DMS114 treated with DMSO at 0.1 percent for 48 hours (cell line): ENCODE measurements at regions not wholly inside any gene's neighbourhood (a gene's known extent, or its start where the extent isn't known, plus 50 kb on each side); places are given as distances from the start of the nearest gene placed in this dataset.

Experiments
- DNase-seq: peaks from one replicate; lab custom pipeline; 2025; ENCODE audit not compliant: unreplicated experiment; lab: John Stamatoyannopoulos, UW

DNA sequence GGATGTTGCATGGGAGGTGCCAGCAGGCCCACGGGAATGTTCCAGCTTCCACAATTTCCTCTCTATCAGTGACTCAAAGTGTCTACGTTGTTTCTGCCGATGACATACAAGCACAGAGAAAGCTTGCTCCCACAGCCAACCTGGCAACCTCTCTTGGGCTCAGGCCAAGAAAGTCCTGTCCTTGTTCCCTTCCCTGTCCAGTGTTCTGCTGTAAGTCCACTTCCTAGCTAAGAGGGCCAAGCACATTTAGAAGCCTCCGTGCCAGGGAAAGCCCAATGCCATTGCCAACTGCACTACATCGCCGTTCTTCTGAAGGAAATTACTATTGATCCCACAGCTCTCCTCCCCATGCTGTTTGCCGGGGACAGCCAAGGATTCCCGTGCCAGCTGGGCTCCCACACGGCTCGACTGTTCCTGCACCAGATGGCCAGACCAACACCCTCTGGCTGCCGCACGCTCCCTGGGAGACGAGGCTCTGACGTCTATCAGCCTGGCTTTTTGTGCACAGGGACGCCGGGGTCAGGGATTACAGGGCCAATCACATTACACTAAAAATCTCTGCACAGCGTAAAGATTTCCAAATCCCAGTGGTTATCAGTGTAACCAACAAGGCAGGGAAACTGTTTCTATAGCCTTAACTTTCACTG, 284.0 kb downstream of the BCOR start:
- no peak for DNase-seq

DNA sequence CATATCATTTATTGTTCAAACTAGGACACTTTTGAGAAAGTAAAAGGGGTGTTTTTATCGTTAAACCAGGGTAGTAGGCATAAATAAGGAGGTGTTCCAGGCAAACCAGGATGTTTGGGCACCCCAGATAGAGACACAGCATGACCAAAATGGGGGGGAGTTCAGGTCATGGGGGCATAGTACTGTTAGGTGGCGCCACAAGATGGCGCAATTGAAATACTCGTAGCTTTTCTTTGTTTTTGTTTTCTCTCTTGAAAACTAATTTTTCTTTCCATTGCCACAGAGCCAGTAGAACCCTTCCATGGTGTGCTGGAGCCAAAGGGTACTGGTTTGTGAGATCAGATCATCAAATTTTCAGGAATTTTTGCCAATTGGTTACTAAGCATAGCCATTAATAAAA, 283.4 kb downstream of the BCOR start:
- DNase-seq = no peak

GRCh38 chrX:39815631-39816030, 282.1 kb downstream of the BCOR start:
- DNase-seq = no peak

GRCh38 chrX:39816871-39817731, 280.7 kb downstream of the BCOR start:
- DNase-seq = no peak

DNA sequence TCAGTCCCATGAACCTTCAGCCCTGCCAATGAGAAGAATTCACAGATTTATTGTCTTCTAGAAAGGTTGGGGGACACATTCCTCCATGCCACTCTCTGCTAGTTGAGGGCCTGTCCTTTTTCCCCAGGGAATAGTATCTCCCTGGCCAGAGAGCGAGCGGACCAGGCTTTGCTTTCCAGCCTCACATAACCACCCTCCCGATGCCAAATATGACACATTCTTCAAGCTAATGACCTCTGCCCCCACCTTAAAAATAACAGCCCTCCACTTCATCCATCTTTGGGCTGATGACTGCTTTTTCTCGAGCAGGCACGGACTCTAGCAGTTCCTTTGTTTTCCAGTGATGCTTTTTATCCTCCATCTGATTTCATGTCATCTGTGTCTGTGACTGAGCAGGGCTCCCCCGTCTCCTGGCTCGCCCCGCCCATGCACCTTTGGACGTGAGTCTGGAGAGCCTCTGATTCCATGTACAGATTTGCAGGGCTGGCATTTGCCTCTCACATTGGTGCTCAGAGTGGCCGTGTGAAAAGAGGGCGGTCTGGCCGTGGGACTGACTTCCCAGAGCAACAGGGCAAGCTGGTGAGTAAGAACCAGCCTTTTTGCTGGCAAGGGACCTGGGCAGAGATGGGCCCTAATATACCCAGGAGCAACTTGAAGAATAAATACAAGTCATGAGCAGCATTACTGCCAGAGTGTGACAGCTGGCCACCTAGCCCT, 279.8 kb downstream of the BCOR start:
- DNase-seq = no peak

GRCh38 chrX:39818750-39819149, 279.0 kb downstream of the BCOR start:
- DNase-seq = no peak

DNA sequence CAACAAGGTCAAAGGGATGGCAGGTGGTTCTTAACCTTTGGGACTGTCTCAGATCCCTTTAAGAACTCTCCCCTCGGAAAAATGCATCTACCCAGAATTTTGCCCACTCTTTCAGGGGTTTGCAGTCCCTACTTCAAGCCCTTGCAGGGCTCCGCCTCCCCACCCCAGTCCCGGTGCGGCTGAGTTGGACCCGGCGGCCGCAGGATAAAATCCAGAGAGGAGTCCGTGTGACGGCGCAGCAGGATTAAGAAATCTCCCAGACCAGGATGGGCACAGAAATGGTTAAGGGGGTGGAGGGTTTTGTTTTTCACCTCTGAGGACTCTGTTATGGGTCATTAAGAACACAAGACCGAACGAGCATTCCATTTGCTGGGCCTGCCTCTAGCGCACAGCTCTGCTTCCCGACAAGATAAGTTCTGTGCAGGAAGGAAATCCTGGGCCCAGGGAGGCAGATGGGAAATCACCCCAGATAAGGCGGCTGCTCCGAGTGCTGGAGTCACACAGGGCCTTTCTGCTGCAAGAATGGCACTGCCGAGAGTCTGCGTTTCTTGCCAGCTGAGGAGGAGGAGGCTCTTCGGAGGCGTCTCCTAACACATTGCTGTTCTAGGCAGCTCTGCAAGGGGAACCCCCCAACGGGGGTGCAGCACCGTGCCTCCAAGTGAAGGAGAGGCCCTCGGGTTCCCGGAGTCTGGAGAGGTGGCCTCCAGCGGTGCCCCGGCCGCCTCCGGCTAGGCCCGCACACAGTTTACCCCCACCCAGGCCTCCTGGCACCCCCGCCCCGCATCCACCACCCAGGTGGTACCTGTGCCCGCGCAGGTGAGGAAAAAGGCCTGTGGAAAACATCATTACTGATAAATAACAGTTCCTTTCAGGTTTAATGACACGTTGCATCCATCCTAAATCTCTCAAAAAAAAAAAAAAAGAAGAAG, 277.6 kb downstream of the BCOR start:
- no peak for DNase-seq

- no peak for DNase-seq
These were observed 276.6 kb downstream of the BCOR start for GRCh38 chrX:39820938-39821708.

GRCh38 chrX:39821709-39822095, 276.1 kb downstream of the BCOR start:
- no peak for DNase-seq

GRCh38 chrX:39822133-39822748, 275.5 kb downstream of the BCOR start:
- DNase-seq = no peak

GRCh38 chrX:39823424-39823823, 274.3 kb downstream of the BCOR start:
- DNase-seq = no peak

- DNase-seq = no peak
These were observed 273.9 kb downstream of the BCOR start for GRCh38 chrX:39823854-39824253.

- DNase-seq = no peak
These were observed 270.8 kb downstream of the BCOR start for GRCh38 chrX:39826813-39827543.

DNA sequence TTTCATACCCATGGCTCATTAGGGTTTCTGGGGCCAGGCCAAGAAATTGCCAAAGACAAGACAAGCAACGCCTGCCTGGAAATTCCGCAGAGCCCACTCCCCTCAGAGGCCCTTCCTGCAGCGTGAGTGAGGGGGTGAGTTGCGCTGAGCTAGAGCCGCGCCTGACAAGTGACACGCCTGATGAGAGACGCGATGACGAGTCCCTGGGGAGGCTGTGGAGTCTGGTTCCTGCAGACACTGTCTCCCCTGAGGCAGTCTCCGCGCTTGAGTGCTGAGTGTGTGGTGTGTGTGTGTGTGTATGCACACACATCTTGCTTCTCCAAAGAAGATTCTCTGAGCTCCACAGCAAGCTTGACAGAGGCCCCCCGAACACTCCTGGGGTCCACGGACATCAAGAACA, 269.8 kb downstream of the BCOR start:
- no peak for DNase-seq

GRCh38 chrX:39828971-39829370, 268.8 kb downstream of the BCOR start:
- no peak for DNase-seq

GRCh38 chrX:39829965-39830364, 267.8 kb downstream of the BCOR start:
- DNase-seq = no peak

GRCh38 chrX:39830414-39830813, 267.3 kb downstream of the BCOR start:
- DNase-seq = no peak

DNA sequence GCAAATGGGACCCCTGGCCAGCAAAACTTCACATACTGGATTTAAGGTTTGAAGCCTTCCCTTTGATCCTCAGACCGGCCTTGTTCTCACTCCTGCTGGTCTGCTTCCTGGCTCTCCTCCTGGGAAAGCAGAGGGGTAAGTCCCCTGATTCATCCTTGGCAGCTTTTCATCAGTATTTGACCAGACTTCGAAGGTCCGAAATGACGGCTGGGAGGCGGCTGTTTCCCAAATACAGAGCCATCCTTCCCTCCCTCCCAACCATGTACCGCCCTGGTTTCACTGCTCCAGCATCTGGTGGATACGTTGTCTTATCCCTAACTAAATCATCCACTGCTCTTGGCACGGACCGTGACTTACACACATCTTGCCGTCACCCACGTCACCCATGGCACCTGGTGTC, 265.5 kb downstream of the BCOR start:
- DNase-seq = no peak

- no peak for DNase-seq
These were observed 263.2 kb downstream of the BCOR start for GRCh38 chrX:39834600-39834999.
